NCI-H774 (cell line): ENCODE measurements at regions not wholly inside any gene's neighbourhood (a gene's known extent, or its start where the extent isn't known, plus 50 kb on each side); places are given as distances from the start of the nearest gene placed in this dataset.

Experiments
- DNase-seq: peaks from one replicate; lab custom pipeline; 2025; lab: John Stamatoyannopoulos, UW

GRCh38 chr10:106183041-106183440 is 981.5 kb downstream of the SORCS1 start:
- DNase-seq = no peak

- DNase-seq = no peak
Observed at GRCh38 chr10:106182542-106182941, 982.0 kb downstream of the SORCS1 start.

GRCh38 chr10:106181501-106181900 is 983.0 kb downstream of the SORCS1 start:
- no peak for DNase-seq

- no peak for DNase-seq
Observed at GRCh38 chr10:106179430-106179829, 985.1 kb downstream of the SORCS1 start.

GRCh38 chr10:106175760-106176377 is 988.6 kb downstream of the SORCS1 start:
- no peak for DNase-seq

GRCh38 chr10:106173838-106174237 is 990.7 kb downstream of the SORCS1 start:
- no peak for DNase-seq

- DNase-seq = no peak
Observed at GRCh38 chr10:106169241-106169640, 995.3 kb downstream of the SORCS1 start.

- DNase-seq = no peak
Observed at GRCh38 chr10:106167946-106168345, 996.6 kb downstream of the SORCS1 start.

GRCh38 chr10:106158241-106158640 is 1006.3 kb downstream of the SORCS1 start:
- no peak for DNase-seq

GRCh38 chr10:106147021-106147420 is 1017.5 kb downstream of the SORCS1 start:
- DNase-seq = no peak

GRCh38 chr10:106139915-106140314 is 1024.6 kb downstream of the SORCS1 start:
- DNase-seq = no peak

- no peak for DNase-seq
Observed at GRCh38 chr10:106136175-106136574, 1028.3 kb downstream of the SORCS1 start.

GRCh38 chr10:106134326-106135000 is 1030.0 kb downstream of the SORCS1 start:
- DNase-seq = no peak

- no peak for DNase-seq
Observed at GRCh38 chr10:106133451-106133850, 1031.1 kb downstream of the SORCS1 start.

GRCh38 chr10:106132956-106133355 is 1031.5 kb downstream of the SORCS1 start:
- no peak for DNase-seq

- no peak for DNase-seq
Observed at GRCh38 chr10:106114656-106115186, 1049.8 kb downstream of the SORCS1 start.

GRCh38 chr10:106111246-106111645 is 1053.3 kb downstream of the SORCS1 start:
- no peak for DNase-seq

GRCh38 chr10:106107706-106108105 is 1056.8 kb downstream of the SORCS1 start:
- DNase-seq = no peak

- no peak for DNase-seq
Observed at GRCh38 chr10:106106114-106106513, 1058.4 kb downstream of the SORCS1 start.

- no peak for DNase-seq
Observed at GRCh38 chr10:106089855-106090254, 1074.7 kb downstream of the SORCS1 start.

- no peak for DNase-seq
Observed at GRCh38 chr10:106086391-106086790, 1078.1 kb downstream of the SORCS1 start.

- DNase-seq = no peak
Observed at GRCh38 chr10:106083572-106083971, 1080.9 kb downstream of the SORCS1 start.

GRCh38 chr10:106082865-106083264 is 1081.6 kb downstream of the SORCS1 start:
- no peak for DNase-seq
